PC-3 (cell line): ENCODE measurements at regions not wholly inside any gene's neighbourhood (a gene's known extent, or its start where the extent isn't known, plus 50 kb on each side); places are given as distances from the start of the nearest gene placed in this dataset.
"Not testable (repeated sequence)": the region's sequence is repeated elsewhere in the genome, so short reads cannot be mapped to it uniquely, and the experiment has no call there.

Source experiments
- CTCF ChIP-seq: fragments of 300-600 bp; sonication (generic); conservative IDR thresholded peaks from 2 replicates; pipeline ENCODE4 v1.5.1; 2017; ENCODE audit warnings: antibody characterized with exemption, low read depth, mild to moderate bottlenecking, low read length
- EZH2phosphoT487 ChIP-seq: fragments of 300-600 bp; sonication (generic); IDR thresholded peaks from 2 replicates; pipeline ENCODE4 v1.6.1; 2018; ENCODE audit warnings: mild to moderate bottlenecking, antibody characterized with exemption, low read length, borderline replicate concordance

- TF ChIP-seq CTCF, EZH2phosphoT487: not testable (repeated sequence)
Observed at GRCh38 chr7:76897007-76897406, 135.2 kb downstream of the SPDYE17 start.
